Gastrocnemius medialis (tissue), 4 donors: ENCODE measurements at regions not wholly inside any gene's neighbourhood (a gene's known extent, or its start where the extent isn't known, plus 50 kb on each side); places are given as distances from the start of the nearest gene placed in this dataset.

ENCODE experiments used
- CTCF ChIP-seq, 5 experiments: fragments of 450-650 bp in 3 of 5; fragments of 200-600 bp in 2 of 5; sonication (generic) in 2 of 5; IDR thresholded peaks in 4 of 5; conservative IDR thresholded peaks in 1 of 5; 1 replicate in 4 of 5; 2 replicates in 1 of 5; pipeline ENCODE4 v1.5.1; 2016 to 2019; ENCODE audit warnings: antibody characterized with exemption in 5 of 5, mild to moderate bottlenecking in 3 of 5, moderate library complexity in 3 of 5
- POLR2A ChIP-seq, 2 donors: fragments of 450-650 bp; IDR thresholded peaks; one replicate each; pipeline ENCODE4 v1.6.1; 2017; ENCODE audit warnings: antibody characterized with exemption in 2 of 2, mild to moderate bottlenecking in 2 of 2, moderate library complexity in 2 of 2

- TF ChIP-seq CTCF (IDR thresholded peaks at IDR 0.05 in 4 of 5, conservative IDR thresholded peaks at IDR 0.05 in 1 of 5): no peak
- no peak for TF ChIP-seq POLR2A (IDR thresholded peaks at IDR 0.05)
These were observed 140.4 kb downstream of the ZNF518B start for GRCh38 chr4:10316851-10317250.
